ENCODE measurements at regions not wholly inside any gene's neighbourhood (a gene's known extent, or its start where the extent isn't known, plus 50 kb on each side); places are given as distances from the start of the nearest gene placed in this dataset.

GRCh38 chr21:35952651-35953340 lies 107.5 kb downstream of the SETD4 start:
- Histone ChIP-seq H3K4me3 (no peak overlapping the region), H3K27ac (no peak overlapping the region)
- DNase-seq (ENCODE audit: low spot score): no peak
- TF ChIP-seq CTCF (IDR thresholded peaks at IDR 0.05): no peak

- no peak overlapping the region for H3K4me3 ChIP-seq
- H3K27ac ChIP-seq: no peak overlapping the region
- no peak for DNase-seq (ENCODE audit: low spot score)
- TF ChIP-seq CTCF (IDR thresholded peaks at IDR 0.05): no peak
These were observed 111.3 kb downstream of the SETD4 start for GRCh38 chr21:35948982-35949381.

GRCh38 chr21:35945089-35945671 lies 115.1 kb downstream of the SETD4 start:
- Histone ChIP-seq H3K27ac (no peak overlapping the region), H3K4me3 (no peak overlapping the region)
- no peak for TF ChIP-seq CTCF (IDR thresholded peaks at IDR 0.05)
- no peak for DNase-seq (ENCODE audit: low spot score)

- Histone ChIP-seq H3K27ac (no peak overlapping the region), H3K4me3 (no peak overlapping the region)
- no peak for TF ChIP-seq CTCF (IDR thresholded peaks at IDR 0.05)
- DNase-seq (ENCODE audit: low spot score): no peak
These were observed 116.6 kb downstream of the SETD4 start for GRCh38 chr21:35943752-35944151.

GRCh38 chr21:35942211-35943144 lies 117.8 kb downstream of the SETD4 start:
- no peak for TF ChIP-seq CTCF (IDR thresholded peaks at IDR 0.05)
- no peak for DNase-seq (ENCODE audit: low spot score)
- Histone ChIP-seq H3K27ac (no peak overlapping the region), H3K4me3 (no peak overlapping the region)

GRCh38 chr21:35940074-35940927 lies 120.0 kb downstream of the SETD4 start:
- peak; percentile 22 for TF ChIP-seq CTCF (IDR thresholded peaks at IDR 0.05)
- no peak for DNase-seq (ENCODE audit: low spot score)
- Histone ChIP-seq H3K4me3 (peak overlapping the region; percentile 37), H3K27ac (no peak overlapping the region)
